Neural progenitor cell (in vitro differentiated cells): ENCODE measurements at regions not wholly inside any gene's neighbourhood (a gene's known extent, or its start where the extent isn't known, plus 50 kb on each side); places are given as distances from the start of the nearest gene placed in this dataset.

Experiments used
- DNase-seq: peaks from one replicate; pipeline ENCODE4 v3.0.0-alpha.2; 2016; ENCODE audit warnings: low spot score
- H2AFZ ChIP-seq: fragments of 200-600 bp; sonication (generic); replicated peaks from 2 replicates; pipeline ENCODE4 v1.6.1; 2016; ENCODE audit warnings: antibody characterized with exemption
- H3F3A ChIP-seq: fragments of 200-600 bp; sonication (generic); 2 replicates; pipeline ENCODE4 v1.6.1; 2016; ENCODE audit warnings: antibody characterized with exemption, low read depth
- H3K27ac ChIP-seq: fragments of 200-600 bp; sonication (generic); 2 replicates; pipeline ENCODE4 v1.5.1; 2016; ENCODE audit warnings: mild to moderate bottlenecking
- H3K27me3 ChIP-seq: fragments of 200-600 bp; sonication (generic); 2 replicates; pipeline ENCODE4 v1.6.1; 2016; ENCODE audit warnings: mild to moderate bottlenecking, moderate library complexity
- H3K36me3 ChIP-seq: fragments of 200-600 bp; sonication (generic); 2 replicates; pipeline ENCODE4 v1.5.1; 2016
- H3K4me1 ChIP-seq: fragments of 200-600 bp; sonication (generic); 2 replicates; pipeline ENCODE4 v1.6.1; 2016; ENCODE audit warnings: mixed run types
- H3K4me2 ChIP-seq: fragments of 200-600 bp; sonication (generic); 2 replicates; pipeline ENCODE4 v1.6.1; 2016
- H3K4me3 ChIP-seq: fragments of 200-600 bp; sonication (generic); 2 replicates; pipeline ENCODE4 v1.5.1; 2016
- H3K79me2 ChIP-seq: fragments of 200-600 bp; sonication (generic); 2 replicates; pipeline ENCODE4 v1.6.1; 2016; ENCODE audit warnings: low read depth
- H3K9ac ChIP-seq: fragments of 200-600 bp; sonication (generic); 2 replicates; pipeline ENCODE4 v1.6.1; 2016
- H3K9me3 ChIP-seq: fragments of 200-600 bp; sonication (generic); 2 replicates; pipeline ENCODE4 v1.5.1; 2016; ENCODE audit warnings: low read depth
- H4K20me1 ChIP-seq: fragments of 200-600 bp; sonication (generic); 2 replicates; pipeline ENCODE4 v1.6.1; 2016; ENCODE audit warnings: low read depth
- H3K27ac Mint-ChIP-seq: 3 replicates; pipeline ENCODE4 v1.8.0; 2021; ENCODE audit warnings: mixed read lengths
- H3K27me3 Mint-ChIP-seq: 2 replicates; pipeline ENCODE4 v1.8.0; 2022; ENCODE audit warnings: low read depth, mild to moderate bottlenecking, inconsistent platforms, moderate library complexity, mixed read lengths; ENCODE audit not compliant: insufficient read depth
- H3K36me3 Mint-ChIP-seq: 3 replicates; pipeline ENCODE4 v1.8.0; 2021; ENCODE audit warnings: mixed read lengths
- H3K4me1 Mint-ChIP-seq: 3 replicates; pipeline ENCODE4 v1.8.0; 2021; ENCODE audit warnings: mixed read lengths
- H3K4me3 Mint-ChIP-seq: 3 replicates; pipeline ENCODE4 v1.8.0; 2021; ENCODE audit warnings: mild to moderate bottlenecking, moderate library complexity, mixed read lengths
- H3K9me3 Mint-ChIP-seq: 3 replicates; pipeline ENCODE4 v1.8.0; 2020; ENCODE audit warnings: mixed read lengths
- EZH2 ChIP-seq: fragments of 200-600 bp; sonication (generic); IDR thresholded peaks from 2 replicates; pipeline ENCODE4 v1.6.1; 2017; ENCODE audit warnings: antibody characterized with exemption, mild to moderate bottlenecking, moderate library complexity
- EZH2phosphoT487 ChIP-seq: fragments of 200-600 bp; sonication (generic); IDR thresholded peaks from 2 replicates; pipeline ENCODE4 v1.6.1; 2017; ENCODE audit warnings: antibody characterized with exemption
- TF ChIP-seq, protein P1 (sequence below): fragments of 200-600 bp; sonication (generic); IDR thresholded peaks from 2 replicates; pipeline ENCODE4 v1.5.1; 2017; ENCODE audit warnings: antibody characterized with exemption, mild to moderate bottlenecking

DNA sequence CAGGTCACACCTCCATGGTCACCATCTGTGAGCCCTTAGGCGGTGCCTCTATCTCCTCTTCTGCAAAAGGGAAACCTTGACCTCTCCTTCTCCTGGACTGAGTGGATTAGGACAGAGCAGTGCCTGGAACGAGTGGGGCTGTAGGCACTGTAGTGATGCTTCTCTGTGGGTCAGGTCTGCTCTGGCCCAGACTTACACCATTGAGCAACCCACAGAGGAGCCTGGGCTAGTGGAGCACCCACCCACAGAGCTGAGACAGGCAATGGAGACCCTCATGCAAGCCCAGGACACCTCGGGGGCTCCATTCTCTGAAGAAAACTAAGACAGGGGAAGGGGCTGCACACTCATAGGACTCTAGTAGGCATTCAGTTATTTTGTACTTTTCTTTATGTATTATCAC, 400.6 kb downstream of the GADD45G start:
- no peaks in the 10 kb centered on the region for H3K9me3 ChIP-seq
- no peaks in the 10 kb centered on the region for H4K20me1 ChIP-seq
- H3K4me1 ChIP-seq = peaks cover 17% of the 10 kb centered on the region
- no peak overlapping the region for H3K27ac ChIP-seq
- H3F3A ChIP-seq = no peaks in the 10 kb centered on the region
- no peaks in the 10 kb centered on the region for H3K79me2 ChIP-seq
- H3K27me3 ChIP-seq = no peaks in the 10 kb centered on the region
- no peak overlapping the region for H3K27ac Mint-ChIP-seq
- H3K27me3 Mint-ChIP-seq = peaks cover 7% of the 10 kb centered on the region
- no peaks in the 10 kb centered on the region for H3K36me3 Mint-ChIP-seq
- no peak for DNase-seq
- no peak overlapping the region for H3K4me3 Mint-ChIP-seq
- no peak for TF ChIP-seq EZH2phosphoT487
- TF ChIP-seq, protein P1, sequence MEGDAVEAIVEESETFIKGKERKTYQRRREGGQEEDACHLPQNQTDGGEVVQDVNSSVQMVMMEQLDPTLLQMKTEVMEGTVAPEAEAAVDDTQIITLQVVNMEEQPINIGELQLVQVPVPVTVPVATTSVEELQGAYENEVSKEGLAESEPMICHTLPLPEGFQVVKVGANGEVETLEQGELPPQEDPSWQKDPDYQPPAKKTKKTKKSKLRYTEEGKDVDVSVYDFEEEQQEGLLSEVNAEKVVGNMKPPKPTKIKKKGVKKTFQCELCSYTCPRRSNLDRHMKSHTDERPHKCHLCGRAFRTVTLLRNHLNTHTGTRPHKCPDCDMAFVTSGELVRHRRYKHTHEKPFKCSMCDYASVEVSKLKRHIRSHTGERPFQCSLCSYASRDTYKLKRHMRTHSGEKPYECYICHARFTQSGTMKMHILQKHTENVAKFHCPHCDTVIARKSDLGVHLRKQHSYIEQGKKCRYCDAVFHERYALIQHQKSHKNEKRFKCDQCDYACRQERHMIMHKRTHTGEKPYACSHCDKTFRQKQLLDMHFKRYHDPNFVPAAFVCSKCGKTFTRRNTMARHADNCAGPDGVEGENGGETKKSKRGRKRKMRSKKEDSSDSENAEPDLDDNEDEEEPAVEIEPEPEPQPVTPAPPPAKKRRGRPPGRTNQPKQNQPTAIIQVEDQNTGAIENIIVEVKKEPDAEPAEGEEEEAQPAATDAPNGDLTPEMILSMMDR = no peak
- no peak for TF ChIP-seq EZH2
- H3K4me1 Mint-ChIP-seq = peaks cover 28% of the 10 kb centered on the region
- no peak overlapping the region for H3K4me3 ChIP-seq
- H3K9me3 Mint-ChIP-seq = peaks cover 3% of the 10 kb centered on the region
- no peak overlapping the region for H2AFZ ChIP-seq
- no peaks in the 10 kb centered on the region for H3K36me3 ChIP-seq
- H3K9ac ChIP-seq = no peak overlapping the region
- no peak overlapping the region for H3K4me2 ChIP-seq

DNA sequence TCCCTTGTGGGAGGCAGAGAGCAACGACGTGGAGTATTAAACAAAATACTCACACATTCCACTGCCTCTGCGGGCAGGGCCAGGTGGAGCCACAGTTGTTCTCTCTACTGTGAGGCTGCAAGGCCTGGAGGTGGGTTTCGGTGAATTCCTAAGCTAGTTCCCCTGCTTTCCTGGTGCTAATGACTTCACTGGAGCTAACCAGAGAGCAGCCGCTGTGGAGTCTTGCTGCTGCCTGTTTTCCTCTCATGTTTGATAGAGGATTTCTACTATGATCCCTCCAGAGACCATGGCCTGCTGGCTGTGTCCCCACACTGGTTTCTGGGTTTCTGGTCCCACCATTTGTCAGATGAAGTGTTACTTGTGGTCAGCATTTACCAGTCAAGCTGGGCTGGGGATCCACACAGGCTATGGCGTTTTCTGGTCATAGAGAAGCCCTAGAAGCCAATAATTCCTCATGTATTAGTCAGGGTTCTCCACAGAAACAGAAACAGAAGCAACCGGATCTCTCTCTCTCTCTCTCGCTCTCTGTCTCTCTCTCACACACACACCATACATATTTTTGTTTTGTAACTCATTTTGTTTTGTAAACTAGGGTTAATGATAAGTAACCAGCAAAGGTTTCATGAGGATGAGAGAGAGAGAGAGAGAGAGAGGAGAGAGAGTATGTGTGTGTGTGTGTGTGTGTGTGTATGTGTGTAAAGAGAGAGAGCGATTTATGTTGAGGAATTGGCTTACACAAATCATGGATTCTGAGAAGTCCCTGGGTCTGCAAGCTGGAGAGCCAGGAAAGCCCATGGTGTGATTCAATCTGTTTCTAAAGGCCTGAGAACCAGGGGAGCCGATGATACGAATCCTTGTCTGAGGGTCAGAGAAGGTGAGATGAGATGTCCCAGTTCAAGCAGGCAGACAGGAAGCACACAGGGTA, 403.0 kb downstream of the GADD45G start:
- H3K27me3 Mint-ChIP-seq = peaks cover 6% of the 10 kb centered on the region
- H3K9ac ChIP-seq = no peak overlapping the region
- no peak overlapping the region for H3K4me2 ChIP-seq

DNA sequence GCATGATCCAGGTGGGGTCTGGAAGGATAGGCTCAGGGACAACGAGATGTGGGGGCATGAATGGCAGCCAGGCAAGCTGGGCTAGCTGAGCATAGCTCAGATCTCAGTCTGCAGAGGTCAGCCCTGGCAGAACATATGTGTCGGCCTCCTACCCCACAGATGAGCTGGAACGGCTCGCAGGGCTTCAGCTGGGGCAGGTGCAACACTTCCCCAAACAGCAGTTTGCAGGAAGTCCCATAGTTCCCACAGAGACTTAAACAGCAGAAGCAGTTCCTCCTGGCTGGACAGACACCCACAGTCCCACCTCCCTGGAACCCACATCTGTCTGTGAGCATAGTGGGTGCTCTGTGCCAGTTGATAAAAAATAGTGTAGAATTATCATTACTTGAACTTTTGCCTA, 404.6 kb downstream of the GADD45G start:
- Histone ChIP-seq H3F3A (no peaks in the 10 kb centered on the region), H3K9me3 (no peaks in the 10 kb centered on the region), H4K20me1 (no peaks in the 10 kb centered on the region), H3K4me1 (peaks cover 6% of the 10 kb centered on the region), H3K9ac (no peak overlapping the region), H3K79me2 (no peaks in the 10 kb centered on the region), H3K27me3 (no peaks in the 10 kb centered on the region), H3K4me3 (no peak overlapping the region), H3K4me2 (no peak overlapping the region), H3K27ac (no peak overlapping the region), H3K36me3 (no peaks in the 10 kb centered on the region), H2AFZ (no peak overlapping the region)
- Mint-ChIP-seq H3K36me3 (no peaks in the 10 kb centered on the region), H3K4me3 (no peak overlapping the region), H3K4me1 (no peaks in the 10 kb centered on the region), H3K9me3 (peaks cover 3% of the 10 kb centered on the region), H3K27ac (no peak overlapping the region), H3K27me3 (peaks cover 6% of the 10 kb centered on the region)
- no peak for DNase-seq
- no peak for TF ChIP-seq EZH2
- TF ChIP-seq, protein P1 = no peak
- TF ChIP-seq EZH2phosphoT487 = no peak

More for the DNA sequence above, 403.0 kb downstream of the GADD45G start:
- no peak for TF ChIP-seq EZH2phosphoT487
- no peak for TF ChIP-seq EZH2
- Histone ChIP-seq H4K20me1 (no peaks in the 10 kb centered on the region), H2AFZ (no peak overlapping the region), H3K27ac (no peak overlapping the region), H3K9me3 (no peaks in the 10 kb centered on the region), H3K4me3 (no peak overlapping the region), H3K27me3 (no peaks in the 10 kb centered on the region), H3K79me2 (no peaks in the 10 kb centered on the region), H3K36me3 (no peaks in the 10 kb centered on the region), H3F3A (no peaks in the 10 kb centered on the region), H3K4me1 (peaks cover 6% of the 10 kb centered on the region)
- no peaks in the 10 kb centered on the region for H3K36me3 Mint-ChIP-seq
- H3K9me3 Mint-ChIP-seq = peaks cover 3% of the 10 kb centered on the region
- H3K4me3 Mint-ChIP-seq = no peak overlapping the region
- peaks cover 7% of the 10 kb centered on the region for H3K4me1 Mint-ChIP-seq
- no peak for DNase-seq
- no peak overlapping the region for H3K27ac Mint-ChIP-seq

DNA sequence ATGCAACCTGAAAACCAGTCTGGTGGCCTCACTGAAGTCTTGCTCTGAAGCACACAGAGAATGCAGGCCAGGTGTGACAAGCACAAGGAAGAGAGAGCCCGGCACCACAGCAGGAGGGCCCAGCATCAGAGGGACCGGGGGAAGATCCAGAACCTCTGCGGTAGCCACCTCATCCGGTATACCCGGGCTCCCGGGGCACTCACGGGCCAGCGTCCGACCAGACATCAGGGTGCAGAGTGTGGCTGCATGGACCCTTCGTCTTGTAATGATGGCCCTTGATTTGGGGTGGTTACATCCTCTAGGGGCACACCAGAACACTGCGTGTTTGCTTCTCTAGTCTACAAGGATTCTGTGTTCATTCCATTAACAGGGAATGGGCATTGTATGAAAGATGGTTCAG, 406.0 kb downstream of the GADD45G start:
- Histone ChIP-seq H3K9me3 (no peaks in the 10 kb centered on the region), H3K4me3 (no peak overlapping the region), H3K9ac (no peak overlapping the region), H3K27me3 (no peaks in the 10 kb centered on the region), H3K36me3 (no peaks in the 10 kb centered on the region), H3K79me2 (no peaks in the 10 kb centered on the region), H2AFZ (no peak overlapping the region), H3F3A (no peaks in the 10 kb centered on the region), H4K20me1 (no peaks in the 10 kb centered on the region), H3K27ac (no peak overlapping the region), H3K4me1 (peaks cover 6% of the 10 kb centered on the region), H3K4me2 (no peak overlapping the region)
- Mint-ChIP-seq H3K27ac (no peak overlapping the region), H3K27me3 (peaks cover 13% of the 10 kb centered on the region), H3K4me1 (no peaks in the 10 kb centered on the region), H3K36me3 (no peaks in the 10 kb centered on the region), H3K9me3 (no peaks in the 10 kb centered on the region), H3K4me3 (no peak overlapping the region)
- no peak for DNase-seq
- TF ChIP-seq EZH2phosphoT487 = no peak
- TF ChIP-seq, protein P1 = no peak
- TF ChIP-seq EZH2 = no peak
